Liver (tissue), 6 donors: ENCODE measurements at regions not wholly inside any gene's neighbourhood (a gene's known extent, or its start where the extent isn't known, plus 50 kb on each side); places are given as distances from the start of the nearest gene placed in this dataset.
"Not testable (repeated sequence)": the region's sequence is repeated elsewhere in the genome, so short reads cannot be mapped to it uniquely, and the experiment has no call there.

Experiments
- DNase-seq: peaks from one replicate; pipeline ENCODE4 v3.0.0-alpha.2; 2017; ENCODE audit warnings: low spot score
- H3K27ac ChIP-seq, 2 donors: one replicate each; pipeline ENCODE4 v1.7.0; 2013; ENCODE audit warnings: inconsistent platforms in 2 of 2, low read length in 2 of 2, control low read depth in 1 of 2, low read depth in 1 of 2, mild to moderate bottlenecking in 1 of 2
- H3K27me3 ChIP-seq, 4 donors: one replicate each; pipeline versions ENCODE4 v1.6.1 to v1.7.0; 2013; ENCODE audit warnings: low read length in 3 of 4, inconsistent platforms in 1 of 4, mild to moderate bottlenecking in 1 of 4, moderate library complexity in 1 of 4; ENCODE audit not compliant: control insufficient read depth in 4 of 4, insufficient read depth in 4 of 4
- H3K36me3 ChIP-seq, 4 donors: one replicate each; pipeline versions ENCODE4 v1.6.1 to v1.7.0; 2013; ENCODE audit warnings: low read length in 3 of 4, mild to moderate bottlenecking in 3 of 4, low read depth in 1 of 4, moderate library complexity in 1 of 4; ENCODE audit not compliant: control insufficient read depth in 4 of 4, insufficient read depth in 3 of 4
- H3K4me1 ChIP-seq, 4 donors: one replicate each; pipeline versions ENCODE4 v1.6.1 to v1.7.0; 2013; ENCODE audit warnings: low read length in 3 of 4, mild to moderate bottlenecking in 3 of 4, moderate library complexity in 1 of 4; ENCODE audit not compliant: control insufficient read depth in 4 of 4, insufficient read depth in 4 of 4
- H3K4me3 ChIP-seq, 3 donors: one replicate each; pipeline versions ENCODE4 v1.6.1 to v1.7.0; 2013; ENCODE audit warnings: low read length in 3 of 3, control low read depth in 1 of 3, low read depth in 1 of 3, mild to moderate bottlenecking in 1 of 3
- H3K9ac ChIP-seq, 2 donors: one replicate each; pipeline ENCODE4 v1.7.0; 2013; ENCODE audit warnings: low read length in 2 of 2, mild to moderate bottlenecking in 2 of 2, moderate library complexity in 2 of 2, control low read depth in 1 of 2, low read depth in 1 of 2
- H3K9me3 ChIP-seq, 4 donors: one replicate each; pipeline versions ENCODE4 v1.6.1 to v1.7.0; 2013; ENCODE audit warnings: low read length in 3 of 4; ENCODE audit not compliant: control insufficient read depth in 4 of 4
- WGBS: extraction: QIAGEN DNeasy Blood & Tissue Kit; methylation state at CpG from one replicate; pipeline ENCODE4 v1.1.7; 2013; 5-methylcytosine and 5-hydroxymethylcytosine counted together
- donor health status: healthy.
- donor health status: healthy.
- donor health status: healthy.

DNA sequence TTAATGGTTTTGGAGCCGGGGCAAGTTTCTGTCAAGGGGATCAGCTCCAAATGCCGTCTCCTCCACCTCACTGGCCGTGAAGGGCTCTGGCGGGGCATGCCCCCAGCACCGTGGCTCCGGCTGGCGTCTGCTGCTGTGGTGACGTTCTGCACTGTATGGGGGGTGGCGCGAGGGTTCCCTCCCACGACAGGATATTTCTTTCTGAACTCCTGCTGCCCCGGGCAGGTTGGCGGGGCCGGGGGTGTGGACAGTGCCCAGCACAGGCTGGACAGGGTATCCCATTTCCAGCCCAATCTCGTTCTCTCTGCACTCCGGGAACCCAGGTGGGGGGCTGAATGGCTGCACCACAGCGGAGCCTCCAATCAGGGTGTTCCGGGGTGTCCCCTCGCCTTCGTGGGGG is 201.6 kb downstream of the BANP start:
- not testable (repeated sequence) for DNase-seq, H3K27me3 ChIP-seq, H3K9ac ChIP-seq, H3K9me3 ChIP-seq, H3K4me1 ChIP-seq, H3K4me3 ChIP-seq, H3K27ac ChIP-seq, H3K36me3 ChIP-seq
- 84% methylated on average over 20 of the region's 20 CpGs for WGBS

GRCh38 chr16:88153516-88153915 is 202.3 kb downstream of the BANP start:
- H3K27ac ChIP-seq, H3K4me1 ChIP-seq, DNase-seq, H3K9ac ChIP-seq, H3K36me3 ChIP-seq, H3K4me3 ChIP-seq, H3K27me3 ChIP-seq, H3K9me3 ChIP-seq: not testable (repeated sequence)
- 80% methylated on average over 11 of the region's 12 CpGs for WGBS

GRCh38 chr16:88154886-88155285 is 203.7 kb downstream of the BANP start:
- H3K36me3 ChIP-seq, H3K4me1 ChIP-seq, H3K4me3 ChIP-seq, H3K27me3 ChIP-seq, H3K27ac ChIP-seq, H3K9ac ChIP-seq, DNase-seq, H3K9me3 ChIP-seq: not testable (repeated sequence)
- 85% methylated on average over 8 of the region's 8 CpGs for WGBS

DNA sequence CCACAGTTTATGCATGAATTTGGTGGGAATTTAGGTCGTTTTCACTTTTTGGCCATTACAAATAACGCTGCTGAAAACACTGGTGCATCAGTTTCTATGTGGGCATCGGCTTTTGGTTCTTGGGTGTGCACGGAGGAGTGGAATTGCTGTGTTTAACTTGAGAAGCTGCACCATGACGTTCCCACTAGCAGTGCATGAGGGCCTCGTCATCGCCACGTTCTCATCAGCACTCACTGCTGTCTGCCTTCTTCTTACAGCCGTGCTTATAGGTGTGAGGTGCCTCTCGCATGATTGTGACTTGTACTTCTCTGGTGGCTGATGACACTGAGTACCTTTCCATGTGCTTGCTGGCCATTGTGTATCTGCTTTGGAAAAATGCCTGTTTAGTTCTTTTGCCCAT is 204.4 kb downstream of the BANP start:
- not testable (repeated sequence) for H3K9ac ChIP-seq
- WGBS = 84% methylated on average over 10 of the region's 10 CpGs

GRCh38 chr16:88156640-88157283 is 205.5 kb downstream of the BANP start:
- H3K36me3 ChIP-seq, H3K27ac ChIP-seq, H3K9ac ChIP-seq, H3K27me3 ChIP-seq, H3K4me3 ChIP-seq, H3K4me1 ChIP-seq, DNase-seq, H3K9me3 ChIP-seq: not testable (repeated sequence)
- 75% methylated on average over 9 of the region's 14 CpGs for WGBS

More for the DNA sequence above, 204.4 kb downstream of the BANP start:
- H3K27me3 ChIP-seq, H3K27ac ChIP-seq, H3K36me3 ChIP-seq, DNase-seq, H3K4me3 ChIP-seq, H3K9me3 ChIP-seq, H3K4me1 ChIP-seq: not testable (repeated sequence)

- H3K27ac ChIP-seq, H3K9ac ChIP-seq, H3K4me1 ChIP-seq, H3K9me3 ChIP-seq, H3K36me3 ChIP-seq, H3K4me3 ChIP-seq, H3K27me3 ChIP-seq, DNase-seq: not testable (repeated sequence)
- whole genome bisulfite sequencing = 76% methylated on average over 12 of the region's 12 CpGs
Observed at GRCh38 chr16:88157686-88158085, 206.5 kb downstream of the BANP start.

- not testable (repeated sequence) for H3K9me3 ChIP-seq, H3K9ac ChIP-seq, H3K27ac ChIP-seq, H3K36me3 ChIP-seq, H3K27me3 ChIP-seq, H3K4me1 ChIP-seq, H3K4me3 ChIP-seq, DNase-seq
- WGBS = 72% methylated on average over 20 of the region's 20 CpGs
Observed at GRCh38 chr16:88158256-88159045, 207.2 kb downstream of the BANP start.

DNA sequence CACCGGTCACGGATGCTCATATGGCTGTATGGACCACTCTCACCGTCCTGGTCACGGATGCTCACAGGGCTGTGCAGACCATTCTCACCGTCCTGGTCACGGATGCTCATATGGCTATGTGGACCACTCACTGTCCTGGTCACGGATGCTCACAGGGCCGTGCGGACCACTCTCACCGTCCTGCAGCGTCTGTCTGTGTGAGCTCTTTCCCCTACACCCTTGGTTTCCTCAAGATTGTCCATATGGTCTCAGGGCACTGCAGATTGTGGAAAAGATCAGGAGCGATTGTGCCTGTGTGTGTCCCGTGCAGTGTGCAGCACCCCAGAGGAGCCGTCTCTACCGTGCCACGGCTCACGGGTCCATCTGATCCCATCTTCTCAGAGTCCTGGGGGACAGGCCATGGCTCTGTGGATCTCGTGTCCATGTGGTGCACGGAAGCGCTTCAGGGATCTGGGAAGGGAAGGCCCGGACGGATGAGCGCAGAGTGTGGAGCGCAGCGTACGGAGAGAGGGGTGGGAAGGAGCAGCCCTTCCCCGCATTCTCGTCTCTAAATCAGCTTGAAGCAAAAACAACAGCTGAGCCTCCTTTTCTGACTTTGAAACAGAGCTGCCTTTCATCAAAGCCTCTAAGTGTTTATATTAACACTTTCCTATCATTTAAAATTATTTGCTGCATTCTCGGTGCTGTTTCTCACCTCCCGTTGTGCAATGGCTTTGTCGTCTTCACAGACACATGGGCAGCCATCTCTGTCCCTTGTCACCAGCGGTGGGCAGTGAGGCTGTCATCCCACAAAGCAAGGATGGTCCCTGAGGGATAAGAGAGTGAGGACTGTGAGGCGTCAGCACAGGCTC is 208.0 kb downstream of the BANP start:
- not testable (repeated sequence) for DNase-seq, H3K4me1 ChIP-seq, H3K27ac ChIP-seq, H3K9me3 ChIP-seq, H3K9ac ChIP-seq, H3K36me3 ChIP-seq, H3K4me3 ChIP-seq, H3K27me3 ChIP-seq
- 84% methylated on average over 28 of the region's 33 CpGs for WGBS
